Keratinocyte (primary cell): ENCODE measurements at regions not wholly inside any gene's neighbourhood (a gene's known extent, or its start where the extent isn't known, plus 50 kb on each side); places are given as distances from the start of the nearest gene placed in this dataset.

ENCODE experiments used
- DNase-seq: peaks from one replicate; pipeline ENCODE4 v3.0.0-alpha.2; 2011; ENCODE audit warnings: low read depth, missing footprints, low spot score
- FAIRE-seq: peaks from 2 replicates; lab custom pipeline; 2011; peaks lifted over from hg19 to GRCh38; lab: Jason Lieb, UNC
- H2AFZ ChIP-seq: 2 replicates; pipeline ENCODE4 v1.6.0; 2012; ENCODE audit warnings: low read length, control low read depth, inconsistent platforms; ENCODE audit not compliant: control insufficient read depth
- H3K27ac ChIP-seq: 2 replicates; pipeline ENCODE4 v1.5.1; 2011; ENCODE audit warnings: low read length; ENCODE audit not compliant: control insufficient read depth, insufficient read depth
- H3K27me3 ChIP-seq: 3 replicates; pipeline ENCODE4 v1.6.0; 2011; ENCODE audit warnings: low read length; ENCODE audit not compliant: control insufficient read depth, insufficient read depth; ENCODE audit errors: extremely low read depth
- H3K36me3 ChIP-seq, 2 experiments: 2 replicates in 1 of 2; 3 replicates in 1 of 2; pipeline ENCODE4 v1.5.1; 2011; ENCODE audit warnings: low read length in 2 of 2, mild to moderate bottlenecking in 1 of 2; ENCODE audit not compliant: control insufficient read depth in 2 of 2, insufficient read depth in 2 of 2; ENCODE audit errors: extremely low read depth in 1 of 2
- H3K4me1 ChIP-seq: 3 replicates; pipeline ENCODE4 v1.5.1; 2011; ENCODE audit warnings: low read length; ENCODE audit not compliant: control insufficient read depth, insufficient read depth; ENCODE audit errors: extremely low read depth
- H3K4me2 ChIP-seq: 3 replicates; pipeline ENCODE4 v1.6.0; 2011; ENCODE audit warnings: low read depth, low read length; ENCODE audit not compliant: control insufficient read depth, insufficient read depth; ENCODE audit errors: extremely low read depth
- H3K4me3 ChIP-seq, 3 experiments: fragments of 200-600 bp in 1 of 3; sonication (generic) in 1 of 3; 2 replicates in 2 of 3; 3 replicates in 1 of 3; pipeline ENCODE4 v1.5.1; 2011 to 2016; ENCODE audit warnings: low read length in 3 of 3, mild to moderate bottlenecking in 3 of 3, control low read depth in 2 of 3, inconsistent platforms in 1 of 3, low read depth in 1 of 3, mixed read lengths in 1 of 3, mixed run types in 1 of 3, moderate library complexity in 1 of 3; ENCODE audit not compliant: control insufficient read depth in 2 of 3, insufficient read depth in 2 of 3; ENCODE audit errors: extremely low read depth in 1 of 3
- H3K79me2 ChIP-seq: 2 replicates; pipeline ENCODE4 v1.6.0; 2012; ENCODE audit warnings: low read length; ENCODE audit not compliant: control insufficient read depth, insufficient read depth
- H3K9ac ChIP-seq: 3 replicates; pipeline ENCODE4 v1.6.0; 2011; ENCODE audit warnings: low read length; ENCODE audit not compliant: control insufficient read depth, insufficient read depth; ENCODE audit errors: extremely low read depth
- H3K9me1 ChIP-seq: 3 replicates; pipeline ENCODE4 v1.6.0; 2011; ENCODE audit warnings: low read length; ENCODE audit not compliant: control insufficient read depth, insufficient read depth; ENCODE audit errors: extremely low read depth
- H3K9me3 ChIP-seq: 2 replicates; pipeline ENCODE4 v1.5.1; 2012; ENCODE audit warnings: low read depth, low read length; ENCODE audit not compliant: control insufficient read depth
- H4K20me1 ChIP-seq: 3 replicates; pipeline ENCODE4 v1.6.0; 2011; ENCODE audit warnings: low read length; ENCODE audit not compliant: control insufficient read depth, insufficient read depth; ENCODE audit errors: extremely low read depth
- CTCF ChIP-seq, 3 experiments: IDR thresholded peaks in 1 of 3; conservative IDR thresholded peaks in 1 of 3; optimal IDR thresholded peaks in 1 of 3; 2 replicates in 2 of 3; 3 replicates in 1 of 3; pipeline versions ENCODE3 to v1.5.1; 2011; ENCODE audit warnings: low read length in 3 of 3, mild to moderate bottlenecking in 3 of 3, moderate library complexity in 2 of 3, control low read depth in 1 of 3, inconsistent platforms in 1 of 3; ENCODE audit not compliant: insufficient read depth in 2 of 3; ENCODE audit errors: extremely low read depth in 1 of 3
- EZH2 ChIP-seq: IDR thresholded peaks from one replicate; pipeline ENCODE4 v1.6.1; 2012; ENCODE audit warnings: inconsistent platforms, mild to moderate bottlenecking, low read length, moderate library complexity
- dilution Hi-C: fragments of 300-500 bp; cut with MboI; formaldehyde crosslinking; loops from one replicate; pipeline ENCODE4 v1.7.0; 2020; ENCODE audit warnings: low sequenced_read_pairs; ENCODE audit not compliant: extremely low pct_ligation_motif_present

- Histone ChIP-seq H3K79me2 (no peaks in the 10 kb centered on the region), H3K4me1 (peaks cover 5% of the 10 kb centered on the region), H3K9me1 (no peaks in the 10 kb centered on the region), H3K4me2 (no peak overlapping the region), H4K20me1 (no peaks in the 10 kb centered on the region), H3K9ac (no peak overlapping the region), H3K4me3 (no peak overlapping the region), H3K27ac (no peak overlapping the region), H3K36me3 (no peaks in the 10 kb centered on the region), H2AFZ (no peak overlapping the region), H3K27me3 (peaks cover 6% of the 10 kb centered on the region), H3K9me3 (peaks cover 2% of the 10 kb centered on the region)
- TF ChIP-seq CTCF (optimal IDR thresholded peaks at IDR 0.05 in 1 of 3, IDR thresholded peaks at IDR 0.05 in 1 of 3, conservative IDR thresholded peaks at IDR 0.05 in 1 of 3; ENCODE audit: extremely low read depth in 1 of 3, insufficient read depth in 2 of 3, low read length in 3 of 3) (no peak), EZH2 (no peak)
- FAIRE-seq (no peak), DNase-seq (no peak)
- dilution Hi-C loops: no loop called here
Measured at GRCh38 chr1:177799746-177800145, 170.1 kb downstream of the SEC16B start.

DNA sequence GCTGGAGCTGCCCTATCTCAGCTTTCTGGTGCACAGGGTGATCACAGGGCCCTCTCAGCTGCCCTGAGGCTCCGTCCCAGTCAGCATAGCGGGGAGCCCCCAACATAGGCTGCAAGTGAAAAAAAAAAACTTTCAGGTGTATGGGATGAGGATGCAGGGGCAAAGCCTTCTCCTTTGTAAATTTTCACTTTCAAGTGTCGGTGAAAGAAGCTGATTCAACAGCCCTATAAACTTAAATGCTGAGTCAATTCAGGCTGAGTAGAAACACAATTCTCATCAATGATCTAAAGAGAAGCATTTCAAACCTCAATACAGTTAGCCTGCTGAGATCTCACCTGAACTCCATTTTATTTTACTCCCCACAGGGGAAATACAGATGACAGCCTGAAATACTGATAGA lies 171.2 kb downstream of the SEC16B start:
- no peak overlapping the region for H3K4me3 ChIP-seq
- no peaks in the 10 kb centered on the region for H3K9me1 ChIP-seq
- no peaks in the 10 kb centered on the region for H4K20me1 ChIP-seq
- dilution Hi-C loops: no loop called here
- no peak for TF ChIP-seq EZH2
- FAIRE-seq (no peak), DNase-seq (no peak)
- H3K9me3 ChIP-seq: no peaks in the 10 kb centered on the region
- no peak overlapping the region for H2AFZ ChIP-seq
- H3K4me1 ChIP-seq: peaks cover 5% of the 10 kb centered on the region
- H3K27me3 ChIP-seq: peaks cover 6% of the 10 kb centered on the region
- no peak overlapping the region for H3K27ac ChIP-seq
- no peak overlapping the region for H3K9ac ChIP-seq
- no peaks in the 10 kb centered on the region for H3K36me3 ChIP-seq
- H3K4me2 ChIP-seq: no peak overlapping the region
- H3K79me2 ChIP-seq: no peaks in the 10 kb centered on the region

- H3K9ac ChIP-seq: no peak overlapping the region
- H3K4me2 ChIP-seq: no peak overlapping the region
- H4K20me1 ChIP-seq: no peaks in the 10 kb centered on the region
- H3K9me1 ChIP-seq: no peaks in the 10 kb centered on the region
- FAIRE-seq (no peak), DNase-seq (no peak)
- H3K27ac ChIP-seq: no peak overlapping the region
- dilution Hi-C loops: no loop called here
- no peak for TF ChIP-seq EZH2
- no peak for TF ChIP-seq CTCF (optimal IDR thresholded peaks at IDR 0.05 in 1 of 3, IDR thresholded peaks at IDR 0.05 in 1 of 3, conservative IDR thresholded peaks at IDR 0.05 in 1 of 3; ENCODE audit: extremely low read depth in 1 of 3, insufficient read depth in 2 of 3, low read length in 3 of 3)
- no peak overlapping the region for H3K4me3 ChIP-seq
- H3K27me3 ChIP-seq: peaks cover 6% of the 10 kb centered on the region
- H3K4me1 ChIP-seq: peaks cover 5% of the 10 kb centered on the region
- H3K79me2 ChIP-seq: no peaks in the 10 kb centered on the region
- H3K9me3 ChIP-seq: no peaks in the 10 kb centered on the region
- H3K36me3 ChIP-seq: no peaks in the 10 kb centered on the region
- no peak overlapping the region for H2AFZ ChIP-seq
Measured at GRCh38 chr1:177796561-177796960, 173.3 kb downstream of the SEC16B start.
